GM12872 (cell line): ENCODE measurements at regions not wholly inside any gene's neighbourhood (a gene's known extent, or its start where the extent isn't known, plus 50 kb on each side); places are given as distances from the start of the nearest gene placed in this dataset.

Experiments
- CTCF ChIP-seq: IDR thresholded peaks from 3 replicates; pipeline ENCODE4 v1.5.1; 2011; ENCODE audit warnings: low read depth, mild to moderate bottlenecking, low read length, moderate library complexity; ENCODE audit not compliant: insufficient read depth

GRCh38 chr2:15768142-15768541, 172.2 kb upstream of the MYCN start:
- TF ChIP-seq CTCF, result no peak

- no peak for TF ChIP-seq CTCF
Measured at GRCh38 chr2:15768615-15769014, 171.7 kb upstream of the MYCN start.

GRCh38 chr2:15769235-15769634, 171.1 kb upstream of the MYCN start:
- no peak for TF ChIP-seq CTCF

GRCh38 chr2:15769676-15770547, 170.4 kb upstream of the MYCN start:
- TF ChIP-seq CTCF, result no peak

- TF ChIP-seq CTCF, result no peak
Measured at GRCh38 chr2:15770606-15771005, 169.7 kb upstream of the MYCN start.

GRCh38 chr2:15771124-15771523, 169.2 kb upstream of the MYCN start:
- TF ChIP-seq CTCF, result no peak

GRCh38 chr2:15772086-15772595, 168.2 kb upstream of the MYCN start:
- TF ChIP-seq CTCF, result no peak
